ENCODE measurements at regions not wholly inside any gene's neighbourhood (a gene's known extent, or its start where the extent isn't known, plus 50 kb on each side); places are given as distances from the start of the nearest gene placed in this dataset.
A peak's percentile ranks its signal among the peaks of the same experiment; 100 is the strongest.

DNA sequence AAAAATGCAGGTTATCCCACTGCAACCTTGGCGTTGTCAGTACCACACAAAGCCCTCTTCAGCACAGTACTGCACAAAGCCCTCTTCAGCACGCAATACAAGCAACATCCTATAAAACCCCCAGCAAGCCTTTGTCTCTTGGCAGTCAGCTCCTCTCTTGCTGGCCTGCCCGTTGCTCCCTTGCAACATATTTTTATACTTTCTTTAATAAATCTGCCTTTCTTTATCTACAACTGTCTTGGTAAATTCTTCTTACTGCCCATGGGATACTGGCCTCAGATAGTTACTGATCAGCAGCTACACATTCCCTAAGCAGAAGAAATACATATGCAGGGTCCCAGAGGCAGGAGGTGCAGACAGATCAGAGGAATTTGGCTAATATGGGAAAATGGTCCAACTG, 70.5 kb upstream of the MAP3K4 start:
- Mint-ChIP-seq H3K36me3 (no peaks in the 10 kb centered on the region), H3K4me3 (no peak overlapping the region), H3K27me3 (peaks cover 8% of the 10 kb centered on the region), H3K9me3 (no peaks in the 10 kb centered on the region), H3K27ac (no peak overlapping the region), H3K4me1 (no peaks in the 10 kb centered on the region)
- POLR2A ChIA-PET, result no interaction called here
- DNase-seq (no peak), ATAC-seq (ENCODE audit: low read depth) (no peak)

- H3K9me3 Mint-ChIP-seq, result no peaks in the 10 kb centered on the region
- no peak overlapping the region for H3K27ac Mint-ChIP-seq
- H3K4me1 Mint-ChIP-seq, result no peaks in the 10 kb centered on the region
- DNase-seq (no peak), ATAC-seq (ENCODE audit: low read depth) (no peak)
- peaks cover 20% of the 10 kb centered on the region for H3K27me3 Mint-ChIP-seq
- no peaks in the 10 kb centered on the region for H3K36me3 Mint-ChIP-seq
- no peak overlapping the region for H3K4me3 Mint-ChIP-seq
- POLR2A ChIA-PET, result no interaction called here
Observed at GRCh38 chr6:160926281-160927276, 65.0 kb upstream of the MAP3K4 start.

DNA sequence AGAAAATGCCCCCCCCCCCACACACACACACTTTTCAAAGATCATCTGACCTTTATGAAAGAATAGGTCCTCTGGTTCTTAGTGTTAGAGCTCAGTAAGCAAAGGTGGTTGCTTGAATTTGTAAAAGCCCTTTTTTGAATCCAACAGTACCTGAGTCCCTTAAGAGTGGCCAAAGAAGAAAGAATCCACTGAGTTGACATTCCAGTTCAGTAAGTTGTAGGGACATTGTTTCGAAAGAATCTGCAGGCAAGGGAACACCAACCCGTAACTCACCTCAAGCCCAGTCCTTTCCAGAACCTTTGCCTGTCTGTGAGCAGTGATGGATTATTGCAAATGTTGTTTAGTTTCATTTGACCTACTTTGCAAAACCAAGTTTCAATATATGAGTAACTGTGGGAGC, 64.2 kb upstream of the MAP3K4 start:
- H3K27me3 Mint-ChIP-seq, result peaks cover 25% of the 10 kb centered on the region
- no peak for DNase-seq

GRCh38 chr6:160929361-160929760, 62.2 kb upstream of the MAP3K4 start:
- ATAC-seq (ENCODE audit: low read depth) (no peak), DNase-seq (no peak)
- POLR2A ChIA-PET, result no interaction called here
- no peaks in the 10 kb centered on the region for H3K9me3 Mint-ChIP-seq
- H3K4me3 Mint-ChIP-seq, result no peak overlapping the region
- H3K36me3 Mint-ChIP-seq, result no peaks in the 10 kb centered on the region
- no peaks in the 10 kb centered on the region for H3K4me1 Mint-ChIP-seq
- no peak overlapping the region for H3K27ac Mint-ChIP-seq
- H3K27me3 Mint-ChIP-seq, result peaks cover 25% of the 10 kb centered on the region

More for the DNA sequence above, 64.2 kb upstream of the MAP3K4 start:
- no peak overlapping the region for H3K4me3 Mint-ChIP-seq
- no peaks in the 10 kb centered on the region for H3K9me3 Mint-ChIP-seq
- POLR2A ChIA-PET, result no interaction called here
- H3K36me3 Mint-ChIP-seq, result no peaks in the 10 kb centered on the region
- H3K27ac Mint-ChIP-seq, result no peak overlapping the region
- no peaks in the 10 kb centered on the region for H3K4me1 Mint-ChIP-seq
- no peak for ATAC-seq (ENCODE audit: low read depth)

- no peak overlapping the region for H3K4me3 Mint-ChIP-seq
- H3K27ac Mint-ChIP-seq, result no peak overlapping the region
- H3K27me3 Mint-ChIP-seq, result peaks cover 25% of the 10 kb centered on the region
Observed at GRCh38 chr6:160929831-160930230, 61.7 kb upstream of the MAP3K4 start.

GRCh38 chr6:160930547-160931377, 60.8 kb upstream of the MAP3K4 start:
- Mint-ChIP-seq H3K27ac (no peak overlapping the region), H3K4me3 (peak overlapping the region; percentile 43), H3K9me3 (no peaks in the 10 kb centered on the region), H3K36me3 (no peaks in the 10 kb centered on the region), H3K4me1 (no peaks in the 10 kb centered on the region), H3K27me3 (peaks cover 25% of the 10 kb centered on the region)
- DNase-seq (peak; percentile 70), ATAC-seq (ENCODE audit: low read depth) (peak; percentile 52)
- POLR2A ChIA-PET, result no interaction called here

More at GRCh38 chr6:160929831-160930230, 61.7 kb upstream of the MAP3K4 start:
- ATAC-seq (ENCODE audit: low read depth) (no peak), DNase-seq (no peak)
- Mint-ChIP-seq H3K4me1 (no peaks in the 10 kb centered on the region), H3K36me3 (no peaks in the 10 kb centered on the region), H3K9me3 (no peaks in the 10 kb centered on the region)
- POLR2A ChIA-PET, result no interaction called here

GRCh38 chr6:160931378-160932310, 59.9 kb upstream of the MAP3K4 start:
- DNase-seq (no peak), ATAC-seq (ENCODE audit: low read depth) (no peak)
- Mint-ChIP-seq H3K27me3 (peaks cover 32% of the 10 kb centered on the region), H3K27ac (no peak overlapping the region), H3K4me1 (no peaks in the 10 kb centered on the region), H3K36me3 (no peaks in the 10 kb centered on the region), H3K9me3 (no peaks in the 10 kb centered on the region), H3K4me3 (no peak overlapping the region)
- POLR2A ChIA-PET, result no interaction called here

- DNase-seq (no peak), ATAC-seq (ENCODE audit: low read depth) (no peak)
- Mint-ChIP-seq H3K27ac (no peak overlapping the region), H3K36me3 (no peaks in the 10 kb centered on the region), H3K9me3 (no peaks in the 10 kb centered on the region), H3K4me3 (no peak overlapping the region), H3K27me3 (peaks cover 48% of the 10 kb centered on the region), H3K4me1 (no peaks in the 10 kb centered on the region)
- POLR2A ChIA-PET, result no interaction called here
Observed at GRCh38 chr6:160933256-160933655, 58.3 kb upstream of the MAP3K4 start.

DNA sequence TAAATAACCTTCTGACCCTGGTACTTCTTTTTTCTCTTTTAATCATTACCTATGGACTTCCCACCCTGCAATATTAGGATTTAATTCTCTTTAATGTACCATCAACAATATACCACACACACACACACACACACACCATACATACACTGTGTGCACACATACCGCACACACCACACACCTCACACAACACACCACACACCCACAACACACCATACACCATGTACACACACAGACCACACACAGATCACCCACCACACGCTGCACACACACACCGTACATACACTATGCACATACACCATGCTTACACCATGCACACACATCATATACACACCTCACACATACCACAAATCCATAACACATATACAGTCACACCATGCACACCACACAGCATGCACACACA, 57.4 kb upstream of the MAP3K4 start:
- ATAC-seq (ENCODE audit: low read depth), result no peak
- POLR2A ChIA-PET, result no interaction called here

GRCh38 chr6:160940197-160940596, 51.4 kb upstream of the MAP3K4 start:
- Mint-ChIP-seq H3K9me3 (no peaks in the 10 kb centered on the region), H3K27ac (no peak overlapping the region), H3K36me3 (no peaks in the 10 kb centered on the region), H3K27me3 (peaks cover 30% of the 10 kb centered on the region), H3K4me1 (no peaks in the 10 kb centered on the region), H3K4me3 (no peak overlapping the region)
- POLR2A ChIA-PET, result no interaction called here
- DNase-seq, result no peak
- ATAC-seq (ENCODE audit: low read depth), result no peak

More for the DNA sequence above, 57.4 kb upstream of the MAP3K4 start:
- no peaks in the 10 kb centered on the region for H3K9me3 Mint-ChIP-seq
- H3K27ac Mint-ChIP-seq, result no peak overlapping the region
- no peak overlapping the region for H3K4me3 Mint-ChIP-seq
- no peak for DNase-seq
- H3K4me1 Mint-ChIP-seq, result no peaks in the 10 kb centered on the region
- H3K36me3 Mint-ChIP-seq, result no peaks in the 10 kb centered on the region
- H3K27me3 Mint-ChIP-seq, result peaks cover 45% of the 10 kb centered on the region

Measured in activated naive CD8-positive, alpha-beta T cell treated with anti-CD3 and anti-CD28 coated beads, Interleukin-2, amount 10 ng/mL, durations not matched to agents 7 days and 5 days (primary cell).